WTC11 (cell line): ENCODE measurements at regions not wholly inside any gene's neighbourhood (a gene's known extent, or its start where the extent isn't known, plus 50 kb on each side); places are given as distances from the start of the nearest gene placed in this dataset.
"Not testable (repeated sequence)": the region's sequence is repeated elsewhere in the genome, so short reads cannot be mapped to it uniquely, and the experiment has no call there.

Source experiments
- ATAC-seq: fragments of 200-7000 bp; cut with Tn5 transposase; 2 replicates; pipeline ENCODE4 v1.10.0; 2021; ENCODE audit warnings: mild to moderate bottlenecking, moderate library complexity
- CTCF ChIA-PET: fragments of 300-600 bp; sonication (Branson Sonifier 250); formaldehyde crosslinking; loops from one replicate; lab custom pipeline; 2021; ENCODE audit warnings: antibody characterized with exemption; lab: Charles Lee
- POLR2A ChIA-PET: fragments of 350-600 bp; sonication (Branson Sonifier 250); formaldehyde crosslinking; loops from one replicate; lab custom pipeline; 2021; ENCODE audit warnings: antibody characterized with exemption; lab: Charles Lee
- DNase-seq: peaks from one replicate; pipeline ENCODE4 v3.0.0; 2021; ENCODE audit warnings: low spot score
- H3K27ac Mint-ChIP-seq: 2 replicates; pipeline ENCODE4 v1.8.0; 2021; ENCODE audit warnings: mixed read lengths
- H3K27me3 Mint-ChIP-seq: 2 replicates; pipeline ENCODE4 v1.8.0; 2021; ENCODE audit warnings: low read depth, mild to moderate bottlenecking, moderate library complexity, mixed read lengths
- H3K36me3 Mint-ChIP-seq: 2 replicates; pipeline ENCODE4 v1.8.0; 2021; ENCODE audit warnings: mixed read lengths
- H3K4me1 Mint-ChIP-seq: 2 replicates; pipeline ENCODE4 v1.8.0; 2022; ENCODE audit warnings: mixed read lengths
- H3K4me3 Mint-ChIP-seq: 2 replicates; pipeline ENCODE4 v1.8.0; 2021; ENCODE audit warnings: mild to moderate bottlenecking, moderate library complexity, mixed read lengths
- H3K9me3 Mint-ChIP-seq: 2 replicates; pipeline ENCODE4 v1.8.0; 2021; ENCODE audit warnings: mixed read lengths
- FOXK1 ChIP-seq: sonication (generic); formaldehyde crosslinking; IDR thresholded peaks from 2 replicates; pipeline ENCODE4 v1.8.0; 2022; ENCODE audit warnings: mild to moderate bottlenecking, moderate library complexity, missing genetic modification reagents
- MAX ChIP-seq: sonication (generic); formaldehyde crosslinking; IDR thresholded peaks from 2 replicates; pipeline ENCODE4 v1.8.0; 2022; ENCODE audit warnings: mild to moderate bottlenecking, missing genetic modification reagents
- SP1 ChIP-seq: sonication (generic); formaldehyde crosslinking; conservative IDR thresholded peaks from 2 replicates; pipeline ENCODE4 v1.8.1; 2022; ENCODE audit warnings: missing genetic modification reagents
- USF1 ChIP-seq: sonication (generic); formaldehyde crosslinking; IDR thresholded peaks from 2 replicates; pipeline ENCODE4 v1.8.0; 2022; ENCODE audit warnings: mild to moderate bottlenecking, missing genetic modification reagents
- USF2 ChIP-seq: sonication (generic); formaldehyde crosslinking; IDR thresholded peaks from 2 replicates; pipeline ENCODE4 v1.8.1; 2023; ENCODE audit warnings: mild to moderate bottlenecking, missing genetic modification reagents, moderate library complexity

GRCh38 chr11:67807896-67808295 lies 133.5 kb upstream of the ALDH3B2 start:
- ATAC-seq, H3K27ac Mint-ChIP-seq, POLR2A ChIA-PET, H3K4me3 Mint-ChIP-seq, DNase-seq, H3K27me3 Mint-ChIP-seq, H3K9me3 Mint-ChIP-seq, CTCF ChIA-PET, H3K36me3 Mint-ChIP-seq: not testable (repeated sequence)
- H3K4me1 Mint-ChIP-seq: peaks cover 44% of the 10 kb centered on the region

- Mint-ChIP-seq H3K4me1 (peaks cover 44% of the 10 kb centered on the region), H3K4me3 (peak overlapping the region; percentile 82), H3K27ac (peak overlapping the region; percentile 77; the same call in 1 of the 2 replicates)
- H3K36me3 Mint-ChIP-seq, DNase-seq, ATAC-seq, H3K27me3 Mint-ChIP-seq, POLR2A ChIA-PET, H3K9me3 Mint-ChIP-seq: not testable (repeated sequence)
- CTCF ChIA-PET: interaction anchor here (0.6 to 1.6 kb wide), 4 partner anchors 34 to 648 kb away, joined by 4 to 13 read pairs (median 6); partner anchors contain the start of gene NUDT8
Observed at GRCh38 chr11:67806728-67807235, 132.4 kb upstream of the ALDH3B2 start.

- H3K36me3 Mint-ChIP-seq, ATAC-seq, H3K27me3 Mint-ChIP-seq, POLR2A ChIA-PET, DNase-seq, H3K9me3 Mint-ChIP-seq: not testable (repeated sequence)
- H3K4me1 Mint-ChIP-seq: peaks cover 38% of the 10 kb centered on the region
- peak overlapping the region; percentile 82 for H3K4me3 Mint-ChIP-seq
- H3K27ac Mint-ChIP-seq: peak overlapping the region; percentile 77
- CTCF ChIA-PET: interaction anchor here (0.6 to 1.6 kb wide), 6 partner anchors 35 to 649 kb away, joined by 3 to 13 read pairs (median 5); partner anchors contain the start of gene NUDT8
Observed at GRCh38 chr11:67806183-67806582, 131.8 kb upstream of the ALDH3B2 start.

- DNase-seq: peak; percentile 100
- H3K9me3 Mint-ChIP-seq, H3K36me3 Mint-ChIP-seq, H3K27me3 Mint-ChIP-seq, POLR2A ChIA-PET: not testable (repeated sequence)
- peak overlapping the region; percentile 82 for H3K4me3 Mint-ChIP-seq
- TF ChIP-seq USF1 (CRISPR knock-in tag): peak; percentile 85
- TF ChIP-seq FOXK1: 0 out of 2 replicates have a peak, but pooled peaks have one; percentile 37
- TF ChIP-seq MAX: peak; percentile 50; the same call in 1 of the 2 replicates
- TF ChIP-seq USF2 (CRISPR knock-in tag): peak; percentile 86
- TF ChIP-seq SP1: peak; percentile 62
- peaks cover 33% of the 10 kb centered on the region for H3K4me1 Mint-ChIP-seq
- peak overlapping the region; percentile 80 for H3K27ac Mint-ChIP-seq
- CTCF ChIA-PET: interaction anchor here (0.6 to 1.6 kb wide), 5 partner anchors 35 to 229 kb away, joined by 3 to 13 read pairs (median 6); partner anchors contain the start of gene NUDT8
- peak; percentile 96 for ATAC-seq
Observed at GRCh38 chr11:67805253-67806126, 131.1 kb upstream of the ALDH3B2 start.

- DNase-seq, POLR2A ChIA-PET, CTCF ChIA-PET, H3K9me3 Mint-ChIP-seq, ATAC-seq, H3K36me3 Mint-ChIP-seq, H3K27me3 Mint-ChIP-seq, H3K27ac Mint-ChIP-seq: not testable (repeated sequence)
- H3K4me1 Mint-ChIP-seq: peaks cover 33% of the 10 kb centered on the region
- H3K4me3 Mint-ChIP-seq: peak overlapping the region; percentile 82
- TF ChIP-seq USF2 (CRISPR knock-in tag): 0 out of 2 replicates have a peak, but pooled peaks have one; percentile 23
Observed at GRCh38 chr11:67804435-67805252, 130.2 kb upstream of the ALDH3B2 start.

GRCh38 chr11:67803519-67803918 lies 129.1 kb upstream of the ALDH3B2 start:
- ATAC-seq, H3K27me3 Mint-ChIP-seq, H3K9me3 Mint-ChIP-seq, H3K36me3 Mint-ChIP-seq, POLR2A ChIA-PET, CTCF ChIA-PET, DNase-seq: not testable (repeated sequence)
- Mint-ChIP-seq H3K4me3 (peak overlapping the region; percentile 82; the same call in 1 of the 2 replicates), H3K27ac (peak overlapping the region; percentile 59), H3K4me1 (peaks cover 35% of the 10 kb centered on the region)

GRCh38 chr11:67803055-67803454 lies 128.6 kb upstream of the ALDH3B2 start:
- H3K36me3 Mint-ChIP-seq, DNase-seq, H3K27ac Mint-ChIP-seq, H3K27me3 Mint-ChIP-seq, H3K9me3 Mint-ChIP-seq, POLR2A ChIA-PET, CTCF ChIA-PET, H3K4me3 Mint-ChIP-seq, ATAC-seq: not testable (repeated sequence)
- peaks cover 35% of the 10 kb centered on the region for H3K4me1 Mint-ChIP-seq

GRCh38 chr11:67802623-67803022 lies 128.2 kb upstream of the ALDH3B2 start:
- H3K27ac Mint-ChIP-seq, DNase-seq, H3K9me3 Mint-ChIP-seq, H3K36me3 Mint-ChIP-seq, CTCF ChIA-PET, H3K4me3 Mint-ChIP-seq, POLR2A ChIA-PET, H3K27me3 Mint-ChIP-seq, ATAC-seq: not testable (repeated sequence)
- peaks cover 35% of the 10 kb centered on the region for H3K4me1 Mint-ChIP-seq

GRCh38 chr11:67801397-67801796 lies 127.0 kb upstream of the ALDH3B2 start:
- Mint-ChIP-seq H3K27ac (peak overlapping the region; percentile 45; the same call in 1 of the 2 replicates), H3K4me1 (peaks cover 26% of the 10 kb centered on the region)
- ATAC-seq, H3K36me3 Mint-ChIP-seq, H3K9me3 Mint-ChIP-seq, POLR2A ChIA-PET, CTCF ChIA-PET, H3K27me3 Mint-ChIP-seq, H3K4me3 Mint-ChIP-seq, DNase-seq: not testable (repeated sequence)
